Muscle of back (tissue), 3 donors: ENCODE measurements at regions not wholly inside any gene's neighbourhood (a gene's known extent, or its start where the extent isn't known, plus 50 kb on each side); places are given as distances from the start of the nearest gene placed in this dataset.

Experiments
- DNase-seq, 3 donors: peaks; one replicate each; pipeline versions ENCODE4 v3.0.0 to v3.0.0-alpha.2; 2013

DNA sequence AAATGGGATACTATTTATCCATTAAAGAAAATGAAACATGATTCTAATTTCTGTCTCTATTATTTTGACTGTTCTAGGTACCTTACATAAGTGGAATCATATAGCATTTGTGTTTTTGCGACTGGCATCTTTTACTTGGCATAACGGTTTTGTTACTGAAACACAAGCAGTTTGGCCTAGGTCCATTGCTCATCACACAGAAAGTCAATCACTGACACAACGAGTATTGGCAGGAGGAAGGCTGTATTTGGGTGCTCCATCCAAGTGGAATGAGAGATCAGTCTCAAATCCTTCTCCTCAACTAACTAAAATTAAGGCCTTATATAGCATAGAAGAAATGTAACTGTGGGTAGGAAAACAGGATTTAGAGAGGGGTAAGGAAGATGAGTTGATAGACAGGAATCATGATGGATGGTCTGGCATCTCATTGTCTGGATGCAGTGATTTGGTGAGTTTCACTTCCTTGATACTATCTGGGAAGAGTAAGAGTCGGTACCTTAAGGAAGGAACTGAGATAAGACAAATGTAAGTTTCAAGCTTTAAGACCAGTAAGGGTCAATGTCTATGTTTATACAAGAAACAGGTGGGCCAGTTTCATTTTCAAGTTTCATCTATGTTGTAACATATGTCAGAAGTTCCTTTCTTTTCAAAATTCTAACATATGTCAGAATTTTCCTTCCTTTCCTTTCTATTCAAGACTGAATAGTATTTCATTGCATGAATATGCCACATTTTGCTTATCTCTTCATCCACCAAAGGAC, 276.9 kb upstream of the RAB6C start:
- DNase-seq: no peak

DNA sequence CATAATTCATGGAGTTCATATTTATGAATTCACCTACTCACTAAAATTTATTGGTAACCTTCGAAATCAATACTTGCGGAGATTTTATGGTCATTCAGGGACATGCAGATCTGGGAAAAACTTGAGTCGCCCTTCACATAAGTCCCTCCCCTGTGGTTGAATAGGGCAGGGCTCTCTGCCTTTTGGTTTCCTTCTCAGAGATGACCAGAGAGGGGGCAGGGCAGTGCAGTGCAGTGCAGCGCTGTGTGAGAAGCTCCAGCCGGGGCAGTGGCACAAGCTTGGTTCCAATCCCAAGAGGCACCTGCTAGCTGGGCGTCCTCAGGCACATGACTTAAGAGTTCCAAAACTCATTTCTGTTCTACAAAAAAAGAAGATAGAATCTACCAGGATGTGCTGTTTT, 274.4 kb upstream of the RAB6C start:
- DNase-seq: no peak

DNA sequence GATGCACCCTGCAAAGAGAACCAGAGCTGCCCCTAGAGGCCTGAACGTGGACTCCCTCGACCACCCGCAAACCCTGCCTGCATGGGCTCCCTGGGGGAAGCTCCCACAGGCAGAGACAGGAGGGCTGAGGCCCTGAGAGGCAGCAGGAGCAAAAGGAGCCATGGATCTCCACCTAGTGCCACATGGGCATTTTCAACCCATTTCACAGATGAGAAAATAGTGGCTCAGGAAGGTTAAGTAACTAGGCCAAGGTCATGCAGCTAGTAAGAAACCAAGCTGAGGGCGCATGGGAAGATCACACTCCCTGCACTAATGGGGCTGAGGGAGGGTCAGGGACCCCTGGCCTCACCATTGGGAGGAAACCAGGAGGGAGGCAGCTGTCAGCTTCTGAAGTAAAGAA, 271.7 kb upstream of the RAB6C start:
- no peak for DNase-seq

DNA sequence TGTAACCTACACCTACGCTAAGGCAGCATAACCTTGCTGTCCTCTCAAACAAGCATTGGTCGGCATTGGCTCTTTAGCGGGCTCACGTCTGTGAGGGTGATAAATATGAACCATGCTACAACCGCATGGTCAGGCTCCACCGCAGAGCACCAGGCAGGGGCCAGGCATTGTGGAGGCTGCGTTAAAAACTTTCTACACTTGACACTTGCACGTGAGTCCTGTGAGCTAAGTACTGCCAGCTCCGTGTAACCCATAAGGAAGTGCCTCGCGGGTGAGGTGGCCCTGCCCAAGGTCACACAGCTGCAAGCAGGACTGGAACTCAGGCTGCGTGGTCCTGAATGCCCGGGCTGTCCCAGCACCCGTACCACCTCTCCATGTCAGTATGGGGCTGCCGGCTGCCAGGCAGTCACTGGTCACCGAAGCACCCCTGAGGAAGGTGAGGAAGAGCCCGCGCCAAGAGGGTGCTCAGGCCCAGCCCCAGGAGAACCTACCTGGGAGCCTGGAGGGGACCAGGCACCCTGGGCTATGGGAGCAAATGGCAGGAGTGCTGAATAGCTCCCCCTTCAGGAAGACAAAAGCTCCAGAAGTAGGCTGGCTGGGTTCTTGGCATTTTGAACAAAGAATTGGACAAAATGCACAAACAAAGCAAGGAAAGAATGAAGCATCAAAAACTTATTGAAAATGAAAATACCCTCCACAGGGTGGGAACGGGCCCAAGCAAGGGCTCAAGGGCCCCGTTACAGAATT, 271.1 kb upstream of the RAB6C start:
- no peak for DNase-seq

DNA sequence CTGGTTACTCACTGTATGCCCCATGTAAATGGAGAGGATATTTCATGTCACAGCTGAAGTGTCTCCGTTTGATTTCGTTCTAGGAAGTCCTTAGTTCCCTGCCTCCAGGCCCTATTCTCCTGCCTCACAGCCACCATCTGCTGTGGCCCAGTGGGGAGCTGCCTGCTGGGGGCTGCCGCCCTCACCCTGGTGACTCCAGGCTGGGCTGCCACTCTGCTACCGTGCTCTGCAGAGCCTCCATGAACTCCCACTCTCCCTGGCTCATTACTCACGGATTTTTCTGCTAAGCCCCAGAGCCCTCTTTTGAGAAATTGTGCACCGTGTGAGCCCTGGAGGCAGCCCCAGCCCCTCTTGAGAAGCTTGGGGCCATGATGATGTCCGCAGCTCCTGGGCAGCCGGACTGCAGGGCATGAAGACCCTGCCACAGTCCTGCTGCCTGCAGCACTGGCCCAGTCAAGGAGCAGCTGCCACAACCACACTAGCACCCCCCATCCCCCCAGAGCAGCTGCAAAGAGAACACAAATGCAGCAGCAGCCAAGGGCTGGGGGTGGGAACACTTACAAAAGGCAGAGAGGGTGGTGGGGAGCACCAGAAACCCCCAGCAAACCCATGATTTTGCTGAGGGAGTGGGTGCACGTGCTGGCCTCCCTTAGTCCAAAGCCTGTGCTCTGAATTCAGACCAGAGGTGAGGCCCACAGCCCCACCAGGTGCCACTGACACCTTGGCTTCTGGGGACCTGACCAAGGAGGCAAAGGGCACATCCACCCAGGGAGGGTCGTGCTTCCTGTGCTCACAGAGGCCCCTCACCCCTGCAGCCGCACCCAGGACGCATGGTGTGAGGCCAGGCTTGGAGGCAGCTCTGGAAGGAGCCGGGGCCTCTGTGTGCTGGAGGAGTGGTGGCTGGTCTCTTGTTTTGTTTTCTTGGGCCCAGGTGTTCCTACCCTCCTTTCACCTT, 270.2 kb upstream of the RAB6C start:
- peak in 2 of 3 donors; percentile 5 to 28 for DNase-seq

DNA sequence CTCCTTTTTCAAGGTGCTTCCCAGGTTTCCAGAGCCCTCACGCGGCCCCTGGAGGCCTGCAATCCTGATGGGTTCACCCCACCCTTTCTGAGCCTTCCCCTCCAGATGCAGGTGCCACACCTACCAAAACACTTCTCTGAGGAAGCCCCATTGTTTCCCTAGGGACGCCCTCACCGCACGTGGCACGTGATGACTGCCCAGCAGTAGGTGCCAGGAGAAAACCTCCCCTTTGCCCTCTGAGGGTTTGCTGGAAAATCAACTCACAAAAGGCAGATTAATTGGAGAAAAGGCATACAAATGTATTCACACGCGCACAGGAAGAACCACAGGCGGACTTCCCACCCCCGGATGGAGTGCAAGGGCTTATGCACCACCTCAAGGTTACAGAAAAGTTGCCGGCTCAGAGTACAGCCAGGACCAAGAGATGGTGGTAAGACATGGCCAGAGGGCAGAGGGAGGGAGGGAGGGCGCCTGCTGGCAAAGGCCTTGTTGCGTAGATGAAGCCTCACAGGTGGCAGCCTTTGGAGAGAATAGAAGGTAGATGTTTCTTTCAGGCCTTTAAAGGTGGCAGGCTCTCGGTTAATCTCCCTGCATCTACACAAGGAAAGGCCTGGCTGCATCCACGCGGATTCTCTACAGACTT, 269.4 kb upstream of the RAB6C start:
- no peak for DNase-seq

DNA sequence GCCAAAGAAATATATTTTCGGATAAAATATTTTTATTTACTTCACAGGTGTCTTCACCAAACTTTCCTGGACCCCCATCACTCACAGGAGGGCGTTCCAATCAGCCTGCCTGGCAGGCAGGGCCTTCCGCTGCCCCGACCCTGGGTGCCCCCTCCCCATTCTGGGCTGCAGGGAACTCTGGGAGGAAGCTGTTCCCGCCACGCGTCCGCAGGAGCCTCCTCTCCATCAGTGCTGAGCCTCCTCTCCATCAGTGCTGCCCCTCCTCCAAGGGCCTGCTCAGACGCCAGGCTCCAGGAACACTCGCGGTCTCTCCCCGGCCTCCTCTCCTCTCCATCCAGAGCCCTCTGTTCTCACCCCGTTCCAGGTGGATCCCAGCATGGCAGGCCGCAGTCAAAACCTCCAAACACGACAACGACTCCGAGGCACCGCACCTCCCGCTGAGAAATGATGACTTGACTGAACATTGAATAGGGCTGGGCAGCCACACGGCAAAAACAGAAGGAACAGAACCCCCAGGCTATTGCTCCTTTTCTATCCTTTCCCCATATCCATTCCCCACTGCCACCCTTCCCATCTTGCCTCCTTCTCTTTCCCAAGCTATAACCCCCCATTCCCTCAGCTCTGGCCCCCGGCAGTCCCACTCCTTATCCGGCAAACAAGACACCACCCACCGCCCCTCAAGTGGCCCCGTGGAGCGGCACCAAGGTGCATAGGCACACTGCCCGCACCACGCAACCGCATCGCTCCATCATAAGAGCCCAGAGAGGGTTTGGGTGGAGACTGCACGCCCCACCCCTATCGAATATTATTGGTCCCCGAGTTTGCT, 268.6 kb upstream of the RAB6C start:
- DNase-seq: no peak

DNA sequence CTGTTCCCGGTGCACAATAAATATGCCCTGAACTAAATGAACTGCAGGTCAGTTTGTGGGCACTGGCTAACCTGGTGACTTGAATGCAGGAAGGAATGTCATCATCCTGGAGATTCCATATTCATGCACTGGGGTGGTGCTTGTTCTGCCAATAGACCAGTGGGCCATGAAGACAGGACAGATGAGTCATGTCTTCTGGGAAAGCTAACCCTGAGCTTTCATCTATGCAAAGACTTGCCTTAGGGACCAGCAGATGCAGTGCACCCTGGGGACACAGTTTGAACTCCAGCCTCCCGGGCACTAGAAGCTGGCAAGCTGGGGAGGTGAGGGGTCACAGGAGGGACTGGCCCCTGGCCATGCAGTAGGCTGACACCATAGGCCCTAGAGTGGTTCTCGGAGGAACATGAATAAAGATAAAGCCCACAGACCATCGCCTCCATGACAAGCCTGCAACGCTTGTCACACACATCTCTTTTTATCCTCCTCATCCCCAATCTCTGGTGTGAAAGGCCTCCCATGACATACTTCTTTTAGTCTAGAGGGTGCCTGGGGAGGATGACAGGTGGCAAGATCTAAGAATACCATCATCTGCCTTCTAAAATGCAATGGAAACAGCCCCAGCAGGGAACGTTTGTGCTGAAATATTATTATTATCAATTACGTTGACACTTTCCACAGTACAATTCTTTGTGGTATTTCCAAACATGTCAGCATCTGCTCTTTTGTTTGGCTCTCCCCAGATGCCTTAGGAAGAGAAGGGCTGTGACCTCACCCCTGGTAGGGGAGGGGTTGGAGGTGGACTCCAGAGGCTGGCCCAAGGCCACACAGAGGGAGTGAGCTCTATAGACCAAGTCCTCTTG, 267.4 kb upstream of the RAB6C start:
- DNase-seq: no peak

DNA sequence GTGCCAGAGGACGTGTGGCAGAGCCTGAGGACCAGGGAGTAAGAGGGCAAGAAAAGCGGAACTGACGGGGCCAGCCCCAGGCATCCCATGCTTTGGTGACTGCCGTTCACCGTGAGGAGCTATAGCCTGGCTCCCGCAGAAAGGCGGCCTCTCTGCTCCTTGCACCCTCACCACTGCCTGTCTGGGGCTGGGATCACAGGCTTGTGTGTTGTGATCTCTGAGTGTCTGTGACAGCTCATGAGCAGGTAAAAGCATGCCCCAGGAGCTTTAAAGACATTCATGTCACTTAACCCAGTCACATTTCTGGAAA, 266.8 kb upstream of the RAB6C start:
- DNase-seq: no peak

DNA sequence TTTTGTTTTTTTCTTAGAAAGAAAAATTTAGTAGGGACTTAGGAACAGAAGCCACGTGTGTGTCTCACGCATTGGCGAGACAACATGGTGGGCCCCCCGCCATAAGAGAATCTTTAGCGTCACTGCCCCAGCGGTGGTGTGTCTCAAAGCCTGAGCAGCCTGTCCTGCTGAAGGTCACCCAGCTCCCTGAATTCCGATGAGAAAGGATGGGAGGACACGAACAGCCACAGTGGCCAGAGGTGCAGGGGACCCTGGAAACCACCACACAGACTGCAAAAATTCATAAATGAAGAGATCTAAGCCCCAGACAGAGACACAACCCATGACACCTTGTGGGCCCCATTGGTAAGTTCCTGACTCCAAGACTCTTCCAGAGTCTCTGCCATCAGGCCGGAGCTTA, 266.1 kb upstream of the RAB6C start:
- DNase-seq: no peak

DNA sequence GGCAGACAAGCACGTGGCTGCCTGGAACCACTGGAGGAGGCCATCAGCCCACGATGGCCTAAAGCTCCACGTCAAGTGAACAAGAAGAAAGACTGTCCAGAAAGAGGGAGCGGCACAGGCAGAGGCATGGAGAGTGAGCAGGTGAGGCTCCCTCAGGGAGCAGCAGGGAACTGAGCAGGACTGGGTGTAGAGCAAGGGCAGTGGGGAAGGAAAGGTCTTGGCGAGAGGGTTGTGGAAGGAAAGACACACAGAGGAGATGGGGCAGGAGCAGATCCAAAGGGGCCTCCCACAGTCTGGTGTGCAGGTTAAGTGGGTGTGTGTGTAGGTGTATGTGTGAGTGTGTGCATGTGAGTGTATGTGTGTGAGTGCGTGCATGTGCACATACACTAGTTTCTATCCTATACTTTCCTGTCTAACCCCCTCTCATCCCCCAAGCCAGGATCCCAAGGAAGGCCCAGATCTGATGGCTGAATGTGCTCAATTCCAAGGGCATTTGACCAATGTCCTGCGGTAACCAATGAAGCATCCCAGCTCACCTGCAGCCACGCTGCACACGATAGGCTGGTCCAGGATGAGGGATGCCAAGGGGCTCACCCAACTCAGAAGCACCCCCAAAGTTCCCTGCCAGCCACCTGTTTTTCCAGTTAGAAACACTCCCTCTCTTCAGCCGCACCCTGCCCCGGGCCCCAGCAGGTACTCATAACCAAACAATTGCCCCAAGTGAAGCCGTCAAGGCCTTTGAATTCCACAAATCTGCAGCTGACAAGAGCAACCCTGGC, 262.5 kb upstream of the RAB6C start:
- no peak for DNase-seq

DNA sequence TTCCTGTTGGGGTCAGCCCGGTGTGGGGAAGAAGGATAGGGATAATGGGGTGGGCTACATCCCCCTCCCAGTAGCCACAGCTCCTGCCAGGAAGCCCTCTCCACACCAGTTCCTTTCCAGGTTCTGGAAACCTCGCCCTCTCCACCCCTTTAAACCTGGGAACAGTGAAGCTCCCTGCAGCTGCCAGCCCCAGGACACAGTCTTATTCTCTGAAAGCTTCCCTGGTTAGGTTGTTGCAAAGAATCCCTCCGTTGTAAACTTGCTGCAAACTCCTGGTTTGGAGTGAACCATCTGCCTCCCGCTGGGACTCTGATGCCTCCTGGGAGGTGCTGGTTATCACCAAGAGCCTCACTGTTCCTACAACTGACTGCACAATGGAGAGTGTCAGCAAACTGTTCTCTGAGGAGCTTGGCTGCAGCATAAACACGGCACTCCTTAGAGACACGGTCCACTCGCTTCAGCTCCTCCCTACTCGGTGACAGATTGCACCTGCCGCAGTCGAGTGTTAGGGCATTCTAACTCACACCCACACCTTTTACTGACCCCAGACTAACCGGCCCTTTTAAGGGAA, 261.8 kb upstream of the RAB6C start:
- no peak for DNase-seq

DNA sequence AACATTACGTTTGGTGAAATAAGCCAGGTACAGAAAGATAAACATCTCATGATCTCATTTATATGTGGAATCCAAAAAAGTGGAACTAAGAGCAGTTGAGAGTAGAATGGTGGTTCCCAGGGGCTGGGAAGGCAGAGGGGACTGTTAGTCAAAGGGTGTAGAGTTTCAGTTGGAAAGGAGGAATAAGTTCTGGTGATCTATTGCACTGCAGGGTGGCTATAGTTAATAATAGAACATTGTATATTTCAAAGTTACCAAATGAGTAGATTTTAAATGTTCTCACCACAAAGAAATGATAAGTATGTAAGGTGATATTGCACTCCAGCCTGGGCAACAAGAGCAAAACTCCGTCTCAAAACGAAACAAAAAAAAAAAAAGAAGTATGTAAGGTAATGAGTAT, 260.1 kb upstream of the RAB6C start:
- DNase-seq: no peak

DNA sequence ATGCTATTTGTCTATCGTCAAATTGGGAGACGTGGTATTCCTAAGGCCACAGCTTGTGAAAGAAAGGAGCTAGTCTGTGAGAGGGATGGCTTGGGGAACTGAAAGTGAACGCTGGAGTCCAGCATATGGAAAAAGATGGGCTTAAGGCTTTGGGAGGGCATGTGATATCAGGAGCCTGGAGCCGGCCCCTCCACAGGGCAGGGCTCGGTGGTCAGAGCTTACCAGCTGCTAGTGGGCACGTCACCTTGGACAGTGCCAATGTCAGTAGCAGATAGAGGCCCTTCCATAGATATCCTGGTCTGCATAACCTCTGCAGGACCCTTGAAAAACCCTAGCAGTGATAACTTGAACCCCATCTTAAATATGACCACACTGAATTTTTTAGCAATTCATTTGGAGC, 259.1 kb upstream of the RAB6C start:
- DNase-seq: no peak

DNA sequence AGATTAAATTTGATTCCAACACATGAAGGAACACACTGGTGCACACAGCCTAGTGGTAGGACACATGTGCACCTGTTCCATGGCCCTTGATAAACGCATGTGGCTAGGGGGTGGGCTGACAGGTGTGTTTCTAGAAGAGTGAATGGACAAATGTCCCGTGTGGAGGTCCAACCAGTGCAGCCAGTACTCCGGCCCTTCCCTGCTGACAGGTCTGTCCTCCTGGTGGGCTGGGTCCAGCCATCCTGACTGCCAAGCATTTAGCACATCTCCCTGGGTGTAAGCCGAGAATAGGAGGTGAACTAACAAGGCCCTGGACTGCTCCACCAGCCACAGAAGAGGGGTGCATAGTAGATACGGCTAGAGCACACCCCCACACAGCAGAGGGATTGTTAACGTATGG, 258.7 kb upstream of the RAB6C start:
- DNase-seq: no peak

DNA sequence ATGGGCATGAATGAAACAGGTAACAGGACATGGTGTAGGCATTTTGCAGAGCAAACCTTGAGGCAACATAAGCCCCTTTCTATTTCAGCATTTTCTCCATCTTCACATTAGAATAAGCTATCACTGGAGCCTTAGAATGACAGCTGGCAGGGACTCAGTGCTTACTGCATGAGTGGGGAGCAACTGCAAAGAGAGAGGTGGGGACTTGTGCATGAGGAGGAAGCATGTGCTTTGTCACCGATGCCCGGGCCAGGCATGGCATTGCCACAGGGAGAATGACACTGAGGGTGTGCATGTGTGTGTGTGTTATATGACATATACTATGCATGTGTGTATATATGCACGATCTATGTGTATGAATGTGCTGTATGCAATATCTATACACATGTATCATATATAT, 258.2 kb upstream of the RAB6C start:
- DNase-seq: no peak

DNA sequence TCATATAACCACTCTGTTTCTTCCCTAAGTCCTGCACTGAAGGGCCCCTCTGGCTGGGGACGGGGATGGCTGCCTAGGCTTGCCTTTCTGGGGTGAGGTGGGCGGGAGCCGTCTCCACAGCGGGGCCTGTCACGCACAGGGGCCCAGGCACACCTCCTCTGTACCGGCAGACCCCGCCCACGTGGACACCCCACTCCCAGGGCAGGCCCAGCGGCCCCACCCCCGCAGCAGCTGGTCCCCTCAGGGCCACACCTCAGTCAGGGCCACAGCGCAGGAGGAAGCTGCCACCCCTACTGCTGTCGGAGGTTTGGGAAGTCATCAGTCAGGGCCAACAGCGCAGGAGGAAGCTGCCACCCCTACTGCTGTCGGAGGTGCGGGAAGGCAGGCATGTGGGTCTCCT, 257.6 kb upstream of the RAB6C start:
- no peak for DNase-seq

DNA sequence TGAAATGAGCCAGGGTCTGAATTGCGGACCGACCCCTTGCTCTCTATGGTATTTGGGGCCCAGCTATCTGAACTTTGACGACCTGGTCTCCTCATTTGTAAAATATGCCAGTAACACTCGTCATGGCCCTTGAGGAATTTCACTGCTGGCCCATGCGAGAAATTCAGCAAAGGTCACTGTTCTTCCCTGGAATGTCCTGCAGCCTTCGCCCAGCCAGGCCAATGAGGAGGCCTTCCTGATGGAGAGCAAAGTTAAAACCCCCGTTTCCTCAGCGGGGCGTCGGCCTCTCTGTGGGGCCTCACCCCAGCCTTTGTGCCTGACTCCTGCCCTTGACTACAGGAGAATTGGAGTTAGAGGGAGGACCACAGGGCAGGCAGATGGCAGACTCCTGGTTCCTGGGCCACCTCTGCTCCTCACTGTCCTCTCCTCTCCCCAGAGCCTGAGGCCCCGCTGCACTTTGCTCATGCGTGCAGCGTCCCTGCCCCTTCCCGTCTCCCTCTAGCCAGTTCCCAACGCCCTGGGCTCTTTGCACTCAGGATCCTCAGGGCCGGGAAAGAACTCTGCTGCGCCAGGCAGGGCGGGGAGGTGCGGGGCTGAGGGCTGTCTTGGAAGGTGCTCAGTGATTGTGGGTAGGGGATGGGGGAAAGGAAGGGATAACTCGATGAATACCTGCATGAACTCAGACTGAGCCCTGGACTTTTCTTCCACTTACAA, 257.0 kb upstream of the RAB6C start:
- peak in 1 of 3 donors; percentile 10 for DNase-seq
